ENCODE measurements at regions not wholly inside any gene's neighbourhood (a gene's known extent, or its start where the extent isn't known, plus 50 kb on each side); places are given as distances from the start of the nearest gene placed in this dataset.

DNA sequence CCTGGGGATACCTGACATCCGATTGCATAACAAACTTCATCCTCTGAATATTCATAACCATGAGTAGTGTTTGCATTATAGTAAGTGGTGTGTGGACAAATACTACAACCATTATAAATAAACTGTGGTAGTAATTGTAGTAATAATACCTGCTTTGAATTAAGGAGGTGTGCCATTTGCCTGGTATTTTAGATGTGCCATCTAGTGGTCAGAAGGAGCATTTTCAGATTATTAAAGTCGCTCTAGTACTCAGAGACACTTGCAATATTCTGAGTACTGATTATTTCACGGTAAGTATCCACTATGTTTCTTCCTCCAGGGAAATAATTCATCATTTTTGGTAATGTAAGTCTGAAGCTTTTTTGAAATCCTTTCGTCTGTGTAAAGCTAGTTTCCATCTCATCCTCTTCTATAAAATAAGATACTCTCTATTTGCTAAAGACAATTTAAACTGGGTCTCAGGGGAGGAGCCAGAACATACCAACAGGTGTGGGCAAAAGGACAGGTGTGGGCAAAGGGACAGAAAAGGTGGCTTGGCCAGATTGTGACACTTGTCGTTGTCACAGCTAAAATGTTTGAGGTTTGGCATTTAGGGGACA lies 115.3 kb upstream of the WDR11 start:
- H3K9ac ChIP-seq (ENCODE audit: low read length), result no peak overlapping the region
- no peak overlapping the region for H3K4me3 ChIP-seq (ENCODE audit: low read length)
- H3K9me3 ChIP-seq (ENCODE audit: control insufficient read depth, low read length), result no peaks in the 10 kb centered on the region
- DNase-seq (ENCODE audit: low read depth), result peak; percentile 61
- H3K36me3 ChIP-seq (ENCODE audit: control insufficient read depth, insufficient read depth, low read length, severe bottlenecking), result no peaks in the 10 kb centered on the region
- H3K4me1 ChIP-seq (ENCODE audit: control insufficient read depth, insufficient read depth, low read length), result no peaks in the 10 kb centered on the region
- peaks cover 11% of the 10 kb centered on the region for H3K27me3 ChIP-seq (replicated peaks; ENCODE audit: control insufficient read depth, insufficient read depth, low read length)

DNA sequence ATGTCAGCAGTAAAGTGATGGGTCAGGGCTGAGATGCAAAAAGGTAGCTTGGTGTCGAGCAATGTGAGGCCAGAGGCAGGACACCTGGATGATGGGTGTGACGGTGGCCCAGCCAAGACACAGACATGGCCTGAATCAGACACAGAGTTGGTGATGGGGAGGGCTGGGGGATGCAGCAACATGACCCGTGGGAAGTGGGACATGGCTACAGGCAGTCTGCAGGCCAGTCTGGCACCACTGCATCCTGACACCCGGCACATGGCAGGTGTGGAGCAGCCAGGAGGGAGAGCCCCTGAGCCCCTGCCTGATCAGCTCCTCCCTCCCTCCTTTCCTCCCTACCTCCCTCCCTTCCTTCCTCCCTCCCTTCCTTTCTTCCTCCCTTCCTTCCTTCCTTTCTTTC lies 114.8 kb upstream of the WDR11 start:
- H3K9ac ChIP-seq (ENCODE audit: low read length), result no peak overlapping the region
- no peaks in the 10 kb centered on the region for H3K4me1 ChIP-seq (ENCODE audit: control insufficient read depth, insufficient read depth, low read length)
- no peak for DNase-seq (ENCODE audit: low read depth)
- no peak overlapping the region for H3K4me3 ChIP-seq (ENCODE audit: low read length)
- H3K27me3 ChIP-seq (replicated peaks; ENCODE audit: control insufficient read depth, insufficient read depth, low read length), result peaks cover 11% of the 10 kb centered on the region
- no peaks in the 10 kb centered on the region for H3K36me3 ChIP-seq (ENCODE audit: control insufficient read depth, insufficient read depth, low read length, severe bottlenecking)
- no peaks in the 10 kb centered on the region for H3K9me3 ChIP-seq (ENCODE audit: control insufficient read depth, low read length)

DNA sequence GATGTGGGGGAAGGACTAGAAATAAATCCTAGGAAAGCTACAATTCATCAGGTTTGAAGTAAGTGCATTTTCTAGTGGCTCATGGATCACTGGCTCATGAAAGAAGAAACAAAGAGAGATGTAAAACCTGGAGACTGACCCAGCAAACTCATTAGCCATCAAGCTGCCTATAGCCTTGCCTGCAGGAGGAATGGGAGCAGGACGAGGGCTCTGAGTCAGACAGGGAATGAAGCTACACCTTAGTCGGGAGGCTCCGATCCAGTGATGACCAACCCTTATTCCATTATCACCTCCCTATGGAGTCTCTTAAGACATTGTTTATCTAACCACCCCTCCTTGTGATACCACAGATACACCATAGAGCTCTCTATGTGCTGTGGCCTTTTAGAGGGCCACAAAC lies 112.5 kb upstream of the WDR11 start:
- no peak for DNase-seq (ENCODE audit: low read depth)
- no peak overlapping the region for H3K9ac ChIP-seq (ENCODE audit: low read length)
- H3K4me1 ChIP-seq (ENCODE audit: control insufficient read depth, insufficient read depth, low read length), result no peaks in the 10 kb centered on the region
- no peak overlapping the region for H3K4me3 ChIP-seq (ENCODE audit: low read length)
- H3K27me3 ChIP-seq (replicated peaks; ENCODE audit: control insufficient read depth, insufficient read depth, low read length), result peaks cover 11% of the 10 kb centered on the region
- no peaks in the 10 kb centered on the region for H3K9me3 ChIP-seq (ENCODE audit: control insufficient read depth, low read length)
- no peaks in the 10 kb centered on the region for H3K36me3 ChIP-seq (ENCODE audit: control insufficient read depth, insufficient read depth, low read length, severe bottlenecking)

DNA sequence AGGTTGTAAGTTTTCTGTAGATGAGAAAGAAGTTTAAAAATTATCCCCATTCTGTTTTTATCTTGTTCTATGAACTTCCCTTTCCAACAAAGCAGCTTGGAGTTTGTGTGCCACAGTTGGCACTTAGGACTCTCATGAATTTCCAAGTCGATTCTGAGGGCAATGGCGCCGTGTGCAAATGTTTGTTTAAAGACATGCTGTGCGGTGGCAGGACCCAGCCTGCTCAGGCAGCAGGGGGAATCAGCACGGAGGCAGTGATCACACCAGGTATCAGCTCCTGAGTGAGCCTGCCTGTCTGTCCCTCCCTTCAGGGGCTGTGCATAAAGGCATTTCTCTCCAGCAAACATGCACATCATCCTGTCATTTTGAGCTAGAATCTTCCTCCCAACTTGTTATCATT lies 109.8 kb upstream of the WDR11 start:
- no peak overlapping the region for H3K9ac ChIP-seq (ENCODE audit: low read length)
- DNase-seq (ENCODE audit: low read depth), result no peak

DNA sequence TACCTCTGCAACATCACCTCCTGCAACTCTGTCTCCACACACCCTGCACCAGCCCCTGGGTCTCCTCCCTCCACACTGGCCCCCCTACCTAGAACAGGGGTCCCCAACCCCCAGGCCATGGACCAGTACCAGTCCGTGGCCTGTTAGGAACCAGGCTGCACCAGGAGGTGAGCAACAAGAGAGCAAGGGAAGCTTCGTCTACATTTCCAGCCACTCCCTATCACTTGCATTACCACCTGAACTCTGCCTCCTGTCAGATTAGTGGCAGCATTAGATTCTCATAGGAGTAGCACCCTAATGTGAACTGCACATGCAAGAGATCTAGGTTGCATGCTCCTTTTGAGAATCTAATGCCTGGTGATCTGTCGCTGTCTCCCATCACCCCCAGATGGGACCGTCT lies 108.8 kb upstream of the WDR11 start:
- no peak for DNase-seq (ENCODE audit: low read depth)
- no peaks in the 10 kb centered on the region for H3K4me1 ChIP-seq (ENCODE audit: control insufficient read depth, insufficient read depth, low read length)
- no peaks in the 10 kb centered on the region for H3K36me3 ChIP-seq (ENCODE audit: control insufficient read depth, insufficient read depth, low read length, severe bottlenecking)
- peaks cover 11% of the 10 kb centered on the region for H3K27me3 ChIP-seq (replicated peaks; ENCODE audit: control insufficient read depth, insufficient read depth, low read length)
- no peak overlapping the region for H3K4me3 ChIP-seq (ENCODE audit: low read length)
- no peaks in the 10 kb centered on the region for H3K9me3 ChIP-seq (ENCODE audit: control insufficient read depth, low read length)
- H3K9ac ChIP-seq (ENCODE audit: low read length), result no peak overlapping the region

More for the DNA sequence above, 109.8 kb upstream of the WDR11 start:
- no peak overlapping the region for H3K4me3 ChIP-seq (ENCODE audit: low read length)
- H3K27me3 ChIP-seq (replicated peaks; ENCODE audit: control insufficient read depth, insufficient read depth, low read length), result peaks cover 11% of the 10 kb centered on the region
- no peaks in the 10 kb centered on the region for H3K9me3 ChIP-seq (ENCODE audit: control insufficient read depth, low read length)
- H3K4me1 ChIP-seq (ENCODE audit: control insufficient read depth, insufficient read depth, low read length), result no peaks in the 10 kb centered on the region
- no peaks in the 10 kb centered on the region for H3K36me3 ChIP-seq (ENCODE audit: control insufficient read depth, insufficient read depth, low read length, severe bottlenecking)

DNA sequence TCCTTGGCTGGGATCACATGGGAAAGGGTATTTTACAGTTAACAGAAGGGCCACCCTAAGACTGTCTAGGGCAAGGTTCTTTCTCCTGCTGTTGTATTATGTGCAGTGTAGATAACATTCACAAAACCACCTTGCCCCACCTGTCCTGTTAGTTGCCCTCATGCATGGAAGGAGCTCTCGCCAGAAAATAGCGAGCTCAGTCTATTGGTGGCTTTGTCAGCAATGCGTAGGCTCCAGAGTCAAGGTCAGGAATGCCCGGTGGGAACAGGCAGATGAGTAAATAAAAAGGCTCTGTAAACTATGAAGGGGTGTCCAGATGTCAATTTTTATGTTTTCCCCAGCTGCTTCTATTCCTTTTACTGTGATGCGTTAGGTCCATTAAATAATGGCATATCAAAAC lies 107.1 kb upstream of the WDR11 start:
- Histone ChIP-seq H3K9me3 (ENCODE audit: control insufficient read depth, low read length) (peaks cover 3% of the 10 kb centered on the region), H3K36me3 (ENCODE audit: control insufficient read depth, insufficient read depth, low read length, severe bottlenecking) (no peaks in the 10 kb centered on the region), H3K4me3 (ENCODE audit: low read length) (no peak overlapping the region), H3K4me1 (ENCODE audit: control insufficient read depth, insufficient read depth, low read length) (no peaks in the 10 kb centered on the region), H3K9ac (ENCODE audit: low read length) (no peak overlapping the region), H3K27me3 (replicated peaks; ENCODE audit: control insufficient read depth, insufficient read depth, low read length) (peaks cover 3% of the 10 kb centered on the region)
- DNase-seq (ENCODE audit: low read depth), result no peak

DNA sequence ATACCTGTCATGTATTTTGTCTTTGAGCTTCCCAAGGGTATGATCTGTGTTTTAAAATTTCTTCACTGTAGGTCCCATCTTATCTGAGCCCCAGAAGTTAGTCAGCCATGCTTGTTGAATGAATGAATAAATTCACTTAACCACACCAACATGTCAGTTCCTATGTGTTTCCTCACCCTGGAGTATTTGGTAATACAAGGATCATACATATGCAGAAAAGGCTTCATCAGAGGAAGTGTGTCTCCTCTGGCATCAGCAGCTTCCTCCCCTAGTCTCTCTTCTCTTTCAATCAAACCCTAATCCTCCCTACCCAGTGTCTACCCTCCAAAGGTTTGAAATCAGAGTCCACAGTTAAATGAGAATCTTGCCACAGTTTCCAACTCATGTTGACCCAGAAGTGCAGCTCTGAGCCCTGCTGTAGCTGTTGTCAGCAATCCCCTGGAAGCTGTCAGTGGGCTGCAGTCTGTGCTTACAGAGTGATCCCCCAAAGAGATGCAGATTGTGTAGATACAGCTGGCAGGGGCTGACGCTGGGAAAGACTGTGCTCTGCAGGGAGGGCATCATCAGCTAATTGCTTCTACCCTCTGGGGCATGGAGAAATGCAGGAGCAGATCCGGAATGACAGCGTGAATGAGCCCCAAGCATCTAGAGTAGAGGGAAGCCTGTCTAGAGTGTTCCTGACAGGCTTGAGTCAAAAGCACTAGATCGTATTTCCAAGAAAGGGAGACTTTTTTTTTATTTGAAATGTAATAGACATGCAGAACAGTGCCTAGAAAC lies 105.0 kb upstream of the WDR11 start:
- H3K4me1 ChIP-seq (ENCODE audit: control insufficient read depth, insufficient read depth, low read length), result no peaks in the 10 kb centered on the region
- no peaks in the 10 kb centered on the region for H3K36me3 ChIP-seq (ENCODE audit: control insufficient read depth, insufficient read depth, low read length, severe bottlenecking)
- H3K27me3 ChIP-seq (replicated peaks; ENCODE audit: control insufficient read depth, insufficient read depth, low read length), result peaks cover 3% of the 10 kb centered on the region
- H3K9ac ChIP-seq (ENCODE audit: low read length), result no peak overlapping the region
- DNase-seq (ENCODE audit: low read depth), result no peak
- H3K4me3 ChIP-seq (ENCODE audit: low read length), result no peak overlapping the region
- peaks cover 3% of the 10 kb centered on the region for H3K9me3 ChIP-seq (ENCODE audit: control insufficient read depth, low read length)

DNA sequence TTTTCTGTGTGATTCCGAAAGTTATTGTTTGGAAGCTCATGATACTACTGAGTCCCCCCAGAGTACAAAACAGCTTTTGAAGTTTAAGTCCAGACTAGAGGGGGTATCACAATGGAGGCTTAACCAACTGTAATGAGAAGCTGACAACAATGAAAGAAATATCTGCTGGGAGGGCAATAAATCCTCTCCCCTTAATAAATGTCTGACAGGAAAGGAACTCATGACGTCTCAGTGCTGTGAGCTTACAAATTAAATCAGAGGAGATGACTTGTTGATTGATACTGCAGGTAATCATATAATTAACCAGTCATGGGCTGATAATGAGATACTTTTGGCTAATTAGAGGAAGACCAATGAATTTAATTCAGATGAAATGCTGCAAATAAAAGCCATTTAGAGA lies 102.6 kb upstream of the WDR11 start:
- Histone ChIP-seq H3K36me3 (ENCODE audit: control insufficient read depth, insufficient read depth, low read length, severe bottlenecking) (no peaks in the 10 kb centered on the region), H3K9ac (ENCODE audit: low read length) (no peak overlapping the region), H3K4me1 (ENCODE audit: control insufficient read depth, insufficient read depth, low read length) (no peaks in the 10 kb centered on the region), H3K27me3 (replicated peaks; ENCODE audit: control insufficient read depth, insufficient read depth, low read length) (peaks cover 3% of the 10 kb centered on the region), H3K9me3 (ENCODE audit: control insufficient read depth, low read length) (peaks cover 3% of the 10 kb centered on the region), H3K4me3 (ENCODE audit: low read length) (no peak overlapping the region)
- DNase-seq (ENCODE audit: low read depth), result no peak

DNA sequence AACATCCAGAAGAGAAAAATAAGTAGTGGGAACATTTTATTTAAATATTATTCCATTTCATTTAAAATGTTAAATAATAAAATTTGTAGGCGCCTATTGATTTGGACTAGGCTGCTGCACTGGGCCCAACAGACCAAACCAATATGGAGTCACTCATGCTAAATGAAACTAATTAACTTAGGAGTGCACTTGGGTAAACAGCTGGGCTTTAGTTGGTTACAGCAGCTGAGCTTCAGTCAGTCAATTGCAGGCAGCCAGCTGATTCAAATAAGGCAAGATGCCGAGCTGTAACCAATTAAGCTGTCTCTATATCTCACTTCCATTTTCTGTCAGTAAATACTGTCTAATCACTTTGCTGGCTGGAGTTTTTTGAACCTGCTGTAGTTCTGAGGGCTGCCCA lies 102.1 kb upstream of the WDR11 start:
- DNase-seq (ENCODE audit: low read depth), result no peak
- Histone ChIP-seq H3K9ac (ENCODE audit: low read length) (no peak overlapping the region), H3K4me1 (ENCODE audit: control insufficient read depth, insufficient read depth, low read length) (no peaks in the 10 kb centered on the region), H3K36me3 (ENCODE audit: control insufficient read depth, insufficient read depth, low read length, severe bottlenecking) (no peaks in the 10 kb centered on the region), H3K4me3 (ENCODE audit: low read length) (no peak overlapping the region), H3K27me3 (replicated peaks; ENCODE audit: control insufficient read depth, insufficient read depth, low read length) (peaks cover 3% of the 10 kb centered on the region), H3K9me3 (ENCODE audit: control insufficient read depth, low read length) (peaks cover 3% of the 10 kb centered on the region)

DNA sequence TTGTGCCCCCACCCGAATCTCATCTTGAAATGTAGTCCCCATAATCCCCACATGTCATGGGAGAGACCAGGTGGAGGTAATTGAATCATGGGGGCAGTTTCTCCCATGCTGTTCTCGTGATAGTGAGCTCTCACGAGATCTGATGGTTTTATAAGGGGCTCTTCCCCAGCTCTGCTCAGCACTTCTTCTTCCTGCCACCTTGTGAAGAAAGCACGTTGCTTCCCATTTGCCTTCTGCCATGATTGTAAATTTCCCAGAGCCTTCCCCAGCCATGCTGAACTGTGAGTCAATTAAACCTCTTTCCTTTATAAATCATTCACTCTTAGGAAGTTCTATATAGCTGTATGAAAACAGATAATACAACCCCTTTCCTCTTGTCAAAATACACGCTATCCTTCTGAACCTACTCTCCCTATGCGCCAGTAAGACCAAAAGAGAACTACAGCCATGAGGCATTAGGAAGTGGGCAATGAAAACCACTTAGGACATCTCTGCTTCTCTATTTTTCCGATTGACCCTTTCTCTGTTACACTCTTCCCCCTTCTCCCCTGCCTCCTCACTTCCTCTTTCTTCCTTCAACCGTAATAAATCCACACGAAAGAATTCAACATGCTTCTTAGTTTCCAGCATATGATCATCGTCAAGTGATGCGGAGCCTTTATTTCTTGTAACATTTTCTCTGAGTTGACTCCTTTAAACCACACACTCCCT lies 101.2 kb upstream of the WDR11 start:
- DNase-seq (ENCODE audit: low read depth), result no peak
- H3K4me3 ChIP-seq (ENCODE audit: low read length), result no peak overlapping the region
- H3K36me3 ChIP-seq (ENCODE audit: control insufficient read depth, insufficient read depth, low read length, severe bottlenecking), result no peaks in the 10 kb centered on the region
- H3K9ac ChIP-seq (ENCODE audit: low read length), result no peak overlapping the region
- peaks cover 3% of the 10 kb centered on the region for H3K9me3 ChIP-seq (ENCODE audit: control insufficient read depth, low read length)
- H3K4me1 ChIP-seq (ENCODE audit: control insufficient read depth, insufficient read depth, low read length), result no peaks in the 10 kb centered on the region
- H3K27me3 ChIP-seq (replicated peaks; ENCODE audit: control insufficient read depth, insufficient read depth, low read length), result peaks cover 3% of the 10 kb centered on the region

DNA sequence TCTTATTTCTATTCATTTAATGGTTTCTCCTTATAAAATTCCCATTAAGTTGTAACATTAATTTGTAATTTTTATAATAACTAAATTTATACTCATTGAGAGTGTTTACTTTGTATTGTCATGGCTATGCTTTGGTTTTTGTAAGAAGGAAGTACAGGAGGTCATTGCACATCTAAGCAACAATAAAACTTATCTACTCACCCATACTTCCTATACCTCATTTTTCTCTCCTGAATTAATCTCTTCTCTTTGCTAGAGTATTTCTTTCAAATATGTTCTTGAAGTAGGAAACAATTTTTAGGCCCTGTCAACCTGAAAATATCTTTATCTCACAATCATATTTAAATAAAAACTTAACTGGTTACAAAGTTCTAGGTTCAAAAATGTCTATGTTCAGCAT lies 95.4 kb upstream of the WDR11 start:
- Histone ChIP-seq H3K4me3 (ENCODE audit: low read length) (no peak overlapping the region), H3K9me3 (ENCODE audit: control insufficient read depth, low read length) (no peaks in the 10 kb centered on the region)

More for the DNA sequence above, 95.4 kb upstream of the WDR11 start:
- H3K9ac ChIP-seq (ENCODE audit: low read length), result no peak overlapping the region
- DNase-seq (ENCODE audit: low read depth), result no peak
- no peaks in the 10 kb centered on the region for H3K4me1 ChIP-seq (ENCODE audit: control insufficient read depth, insufficient read depth, low read length)
- no peaks in the 10 kb centered on the region for H3K36me3 ChIP-seq (ENCODE audit: control insufficient read depth, insufficient read depth, low read length, severe bottlenecking)
- no peaks in the 10 kb centered on the region for H3K27me3 ChIP-seq (replicated peaks; ENCODE audit: control insufficient read depth, insufficient read depth, low read length)

All from adipocyte (in vitro differentiated cells).